ENCODE measurements at regions not wholly inside any gene's neighbourhood (a gene's known extent, or its start where the extent isn't known, plus 50 kb on each side); places are given as distances from the start of the nearest gene placed in this dataset.

- TF ChIP-seq CTCF (optimal IDR thresholded peaks at IDR 0.05 in 1 of 3, IDR thresholded peaks at IDR 0.05 in 1 of 3, conservative IDR thresholded peaks at IDR 0.05 in 1 of 3; ENCODE audit: extremely low read depth in 1 of 3, insufficient read depth in 2 of 3, low read length in 3 of 3), result no peak
- no peak for TF ChIP-seq EZH2 (IDR thresholded peaks at IDR 0.05; ENCODE audit: low read length)
Measured at GRCh38 chr16:86015606-86016005, 116.6 kb downstream of the IRF8 start.

Data from keratinocyte (primary cell).